ENCODE measurements at regions not wholly inside any gene's neighbourhood (a gene's known extent, or its start where the extent isn't known, plus 50 kb on each side); places are given as distances from the start of the nearest gene placed in this dataset.

- peak; percentile 84 for DNase-seq
Measured at GRCh38 chr2:234550511-234551107, 53.7 kb upstream of the ARL4C start.

- no peak for DNase-seq
Measured at GRCh38 chr2:234550056-234550455, 53.2 kb upstream of the ARL4C start.

- no peak for DNase-seq
Measured at GRCh38 chr2:234548695-234549420, 52.0 kb upstream of the ARL4C start.

- no peak for DNase-seq
Measured at GRCh38 chr2:234546770-234547169, 49.9 kb upstream of the ARL4C start.
